Chondrocyte (in vitro differentiated cells): ENCODE measurements at regions not wholly inside any gene's neighbourhood (a gene's known extent, or its start where the extent isn't known, plus 50 kb on each side); places are given as distances from the start of the nearest gene placed in this dataset.

ENCODE experiments used
- DNase-seq: peaks from one replicate; pipeline ENCODE4 v3.0.0; 2021; ENCODE audit warnings: mixed read lengths, low spot score
- H3K27ac Mint-ChIP-seq: one replicate; pipeline ENCODE4 v1.8.0; 2021; ENCODE audit warnings: mild to moderate bottlenecking, moderate library complexity, mixed read lengths; ENCODE audit not compliant: unreplicated experiment
- H3K27me3 Mint-ChIP-seq: 2 replicates; pipeline ENCODE4 v1.8.0; 2021; ENCODE audit warnings: low read depth, mixed read lengths
- H3K36me3 Mint-ChIP-seq: 2 replicates; pipeline ENCODE4 v1.8.0; 2021; ENCODE audit warnings: low read depth, mixed read lengths
- H3K4me1 Mint-ChIP-seq: 2 replicates; pipeline ENCODE4 v1.8.0; 2021; ENCODE audit warnings: low read depth, mild to moderate bottlenecking, mixed read lengths
- H3K4me3 Mint-ChIP-seq: one replicate; pipeline ENCODE4 v1.8.0; 2021; ENCODE audit warnings: mild to moderate bottlenecking, moderate library complexity, mixed read lengths; ENCODE audit not compliant: unreplicated experiment
- H3K9me3 Mint-ChIP-seq: 2 replicates; pipeline ENCODE4 v1.8.0; 2021; ENCODE audit warnings: low read depth, mixed read lengths
- TF ChIP-seq, protein P1 (sequence below): fragments of 200-600 bp; sonication (generic); IDR thresholded peaks from 2 replicates; pipeline ENCODE4 v1.5.0; 2021; ENCODE audit warnings: antibody characterized with exemption, mild to moderate bottlenecking, moderate library complexity

DNA sequence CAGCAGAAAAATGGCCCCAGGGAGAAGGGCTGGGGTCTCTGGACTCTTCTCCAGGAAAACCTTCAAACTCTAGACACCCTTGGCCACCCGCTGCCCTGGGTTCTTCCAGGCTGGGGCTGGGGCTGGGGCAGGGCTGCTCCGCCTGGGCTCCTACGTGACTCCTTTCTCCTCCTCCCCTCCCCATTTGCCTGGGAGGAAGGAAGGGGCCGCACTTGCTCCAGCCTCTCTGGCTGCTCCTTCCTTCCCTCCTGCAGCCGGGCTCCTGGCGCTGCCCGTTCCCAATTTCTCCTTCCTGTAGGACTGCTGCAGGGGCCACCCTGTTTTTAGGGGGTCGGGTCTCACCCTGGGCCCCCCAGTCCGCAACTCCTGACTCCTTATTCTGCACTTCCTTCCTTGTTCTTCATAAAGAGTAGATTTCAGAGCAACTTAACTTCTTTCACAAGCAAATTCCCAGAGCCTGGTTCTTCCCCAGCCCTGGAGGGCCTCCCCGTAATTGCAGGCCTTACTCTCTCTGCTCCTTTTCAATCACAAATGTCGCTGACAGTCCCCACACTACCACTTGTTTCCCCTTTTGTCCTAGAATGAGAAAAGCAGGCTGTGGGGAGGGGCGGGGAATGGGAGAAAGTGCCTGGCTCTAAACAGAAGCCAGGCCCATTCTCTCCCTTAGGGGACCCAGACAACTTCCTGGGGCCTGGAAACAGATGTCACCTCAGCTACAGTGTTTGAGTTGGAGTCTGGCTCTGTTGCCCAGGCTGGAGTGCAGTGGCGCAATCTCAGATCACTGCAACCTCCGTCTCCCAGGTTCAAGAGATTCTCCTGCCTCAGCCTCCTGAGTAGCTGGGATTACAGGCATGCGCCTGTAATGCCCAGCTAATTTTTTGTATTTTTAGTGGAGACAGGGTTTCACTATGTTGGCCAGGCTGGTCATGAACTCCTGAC is 137.8 kb downstream of the ENGASE start:
- Mint-ChIP-seq H3K9me3 (no peaks in the 10 kb centered on the region), H3K4me3 (no peak overlapping the region), H3K27ac (no peak overlapping the region), H3K27me3 (peaks cover 63% of the 10 kb centered on the region), H3K36me3 (no peaks in the 10 kb centered on the region), H3K4me1 (no peaks in the 10 kb centered on the region)
- no peak for DNase-seq
- TF ChIP-seq, protein P1, sequence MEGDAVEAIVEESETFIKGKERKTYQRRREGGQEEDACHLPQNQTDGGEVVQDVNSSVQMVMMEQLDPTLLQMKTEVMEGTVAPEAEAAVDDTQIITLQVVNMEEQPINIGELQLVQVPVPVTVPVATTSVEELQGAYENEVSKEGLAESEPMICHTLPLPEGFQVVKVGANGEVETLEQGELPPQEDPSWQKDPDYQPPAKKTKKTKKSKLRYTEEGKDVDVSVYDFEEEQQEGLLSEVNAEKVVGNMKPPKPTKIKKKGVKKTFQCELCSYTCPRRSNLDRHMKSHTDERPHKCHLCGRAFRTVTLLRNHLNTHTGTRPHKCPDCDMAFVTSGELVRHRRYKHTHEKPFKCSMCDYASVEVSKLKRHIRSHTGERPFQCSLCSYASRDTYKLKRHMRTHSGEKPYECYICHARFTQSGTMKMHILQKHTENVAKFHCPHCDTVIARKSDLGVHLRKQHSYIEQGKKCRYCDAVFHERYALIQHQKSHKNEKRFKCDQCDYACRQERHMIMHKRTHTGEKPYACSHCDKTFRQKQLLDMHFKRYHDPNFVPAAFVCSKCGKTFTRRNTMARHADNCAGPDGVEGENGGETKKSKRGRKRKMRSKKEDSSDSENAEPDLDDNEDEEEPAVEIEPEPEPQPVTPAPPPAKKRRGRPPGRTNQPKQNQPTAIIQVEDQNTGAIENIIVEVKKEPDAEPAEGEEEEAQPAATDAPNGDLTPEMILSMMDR = no peak

DNA sequence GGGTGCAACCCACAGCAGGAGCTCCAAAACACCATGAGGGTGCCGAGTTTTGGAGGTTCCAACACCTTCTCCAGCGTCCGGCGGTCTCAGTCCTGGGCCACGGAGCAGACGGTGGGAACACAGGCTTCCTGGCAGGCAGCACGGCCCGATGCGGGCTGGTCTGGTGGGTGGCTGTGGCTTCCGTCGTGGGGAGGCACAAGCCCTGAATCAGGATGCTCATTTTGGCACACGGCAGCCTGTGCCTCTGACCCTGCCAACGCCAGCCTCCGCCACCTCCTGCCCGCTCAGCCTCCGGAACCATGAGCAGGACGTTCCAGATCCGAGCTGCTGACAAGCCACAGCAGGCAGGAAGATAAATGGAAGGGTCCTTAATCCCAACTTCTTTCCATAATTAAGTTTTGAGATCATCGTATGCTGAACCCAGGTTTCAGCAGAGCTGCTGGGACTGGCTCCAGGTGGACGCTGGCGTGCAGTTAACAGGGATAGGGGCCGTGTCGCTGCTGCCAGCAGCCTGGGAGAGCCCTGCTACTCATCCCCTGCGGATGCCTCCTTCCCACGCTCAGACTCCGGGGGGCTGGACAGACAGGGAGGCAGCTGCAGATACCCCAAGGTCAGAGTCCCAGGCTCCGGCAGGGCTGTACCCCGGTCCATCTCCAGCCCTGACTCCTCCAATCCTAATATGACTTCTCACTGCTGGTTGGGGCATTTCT is 136.6 kb downstream of the ENGASE start:
- DNase-seq = no peak
- Mint-ChIP-seq H3K27ac (no peak overlapping the region), H3K9me3 (no peaks in the 10 kb centered on the region), H3K36me3 (no peaks in the 10 kb centered on the region), H3K4me3 (no peak overlapping the region), H3K27me3 (peaks cover 60% of the 10 kb centered on the region), H3K4me1 (no peaks in the 10 kb centered on the region)
- TF ChIP-seq, protein P1 = no peak

DNA sequence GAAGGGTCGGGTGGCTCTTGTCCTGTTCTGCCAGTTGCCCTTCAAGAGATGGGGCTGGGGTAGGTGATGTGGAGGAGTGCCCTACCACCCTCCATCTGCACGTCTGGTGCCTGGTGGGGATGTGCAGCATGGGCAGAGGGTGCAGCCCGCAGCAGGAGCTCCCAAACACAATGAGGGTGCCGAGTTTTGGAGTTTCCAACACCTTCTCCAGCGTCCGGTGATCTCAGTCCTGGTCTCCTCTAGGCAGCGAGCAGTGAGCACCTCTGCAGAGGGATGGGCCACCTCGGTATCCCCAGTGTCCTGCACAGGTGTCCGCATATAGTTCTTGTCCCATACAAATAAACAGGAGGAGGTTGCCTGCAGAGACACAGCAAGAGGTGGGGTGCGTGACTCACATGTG is 136.0 kb downstream of the ENGASE start:
- Mint-ChIP-seq H3K4me3 (no peak overlapping the region), H3K27me3 (peaks cover 61% of the 10 kb centered on the region), H3K9me3 (no peaks in the 10 kb centered on the region), H3K4me1 (no peaks in the 10 kb centered on the region), H3K27ac (no peak overlapping the region), H3K36me3 (no peaks in the 10 kb centered on the region)
- no peak for DNase-seq
- TF ChIP-seq, protein P1 = no peak

DNA sequence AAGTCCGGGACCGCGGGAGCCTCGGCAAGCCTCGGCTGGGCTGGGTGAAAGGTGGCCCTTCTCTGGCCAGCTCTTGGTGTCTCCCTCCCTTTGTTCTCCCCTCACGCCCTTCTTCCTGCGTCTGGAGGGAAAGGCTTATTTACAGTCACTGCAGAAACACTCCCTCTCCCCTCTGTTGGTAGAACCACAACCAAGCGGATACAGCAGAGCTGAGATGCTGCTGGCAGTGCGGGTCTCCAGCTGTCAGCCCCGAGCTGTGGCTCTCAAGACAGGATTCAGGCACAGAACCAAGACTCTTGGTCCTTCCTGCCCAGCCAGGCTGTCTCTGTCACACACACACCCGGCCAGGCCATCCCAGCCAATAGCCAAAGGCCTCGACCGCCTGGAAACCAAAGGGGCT is 133.3 kb downstream of the ENGASE start:
- H3K9me3 Mint-ChIP-seq = no peaks in the 10 kb centered on the region
- no peak for DNase-seq
- H3K4me3 Mint-ChIP-seq = no peak overlapping the region
- peaks cover 52% of the 10 kb centered on the region for H3K27me3 Mint-ChIP-seq
- TF ChIP-seq, protein P1 = no peak
- H3K4me1 Mint-ChIP-seq = no peaks in the 10 kb centered on the region
- H3K36me3 Mint-ChIP-seq = no peaks in the 10 kb centered on the region
- H3K27ac Mint-ChIP-seq = no peak overlapping the region

DNA sequence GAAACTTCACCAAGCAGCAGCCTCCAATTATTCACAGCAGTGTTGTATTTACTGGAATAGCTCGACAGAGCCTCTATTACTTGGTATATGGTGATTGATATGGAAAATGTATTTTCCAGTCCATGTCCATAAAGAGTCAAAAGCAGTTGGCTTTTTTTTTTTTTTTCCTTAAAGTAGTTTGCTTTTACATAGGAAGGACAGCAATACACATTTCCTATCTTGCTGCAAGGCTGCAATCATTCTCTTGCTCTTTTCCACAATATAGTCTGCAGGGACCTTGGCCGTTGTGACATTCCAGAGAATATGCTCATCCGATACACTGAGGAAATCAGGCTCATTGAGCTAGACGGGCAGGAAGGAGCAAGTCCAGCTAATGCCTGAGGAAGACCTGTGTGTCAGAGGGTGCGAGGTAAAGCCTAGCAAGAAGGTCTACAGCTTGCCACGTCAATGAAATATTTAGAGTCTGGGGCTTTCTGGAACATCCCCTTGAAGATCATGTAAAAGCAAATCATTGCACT is 131.1 kb downstream of the ENGASE start:
- DNase-seq = no peak
- H3K4me3 Mint-ChIP-seq = no peak overlapping the region
- TF ChIP-seq, protein P1 = no peak
- no peak overlapping the region for H3K27ac Mint-ChIP-seq
- peaks cover 6% of the 10 kb centered on the region for H3K4me1 Mint-ChIP-seq
- no peaks in the 10 kb centered on the region for H3K36me3 Mint-ChIP-seq
- H3K9me3 Mint-ChIP-seq = no peaks in the 10 kb centered on the region
- H3K27me3 Mint-ChIP-seq = peaks cover 55% of the 10 kb centered on the region
